NCI-H2171 treated with DMSO at 0.1 percent for 48 hours (cell line): ENCODE measurements at regions not wholly inside any gene's neighbourhood (a gene's known extent, or its start where the extent isn't known, plus 50 kb on each side); places are given as distances from the start of the nearest gene placed in this dataset.

Experiments
- DNase-seq: peaks from one replicate; lab custom pipeline; 2025; lab: John Stamatoyannopoulos, UW

DNA sequence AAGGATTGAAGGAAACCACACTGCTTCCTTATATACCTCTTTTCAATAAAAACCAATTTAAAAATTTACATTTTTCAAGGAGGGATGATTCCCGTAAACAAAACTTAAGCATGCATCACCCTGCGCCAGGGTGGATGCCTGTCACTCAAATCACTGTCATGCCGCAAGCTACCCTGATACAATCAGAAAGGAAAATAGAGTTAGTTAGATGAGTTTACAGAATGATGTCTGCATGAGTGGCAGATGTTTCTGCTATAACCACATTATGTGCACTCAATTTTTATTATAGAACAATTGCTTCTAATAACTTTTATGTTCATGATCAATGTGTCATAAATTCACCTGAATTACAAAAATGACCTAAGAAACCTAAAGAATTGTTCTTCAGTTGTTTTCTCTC lies 123.4 kb upstream of the ADGRL4 start:
- DNase-seq = no peak

DNA sequence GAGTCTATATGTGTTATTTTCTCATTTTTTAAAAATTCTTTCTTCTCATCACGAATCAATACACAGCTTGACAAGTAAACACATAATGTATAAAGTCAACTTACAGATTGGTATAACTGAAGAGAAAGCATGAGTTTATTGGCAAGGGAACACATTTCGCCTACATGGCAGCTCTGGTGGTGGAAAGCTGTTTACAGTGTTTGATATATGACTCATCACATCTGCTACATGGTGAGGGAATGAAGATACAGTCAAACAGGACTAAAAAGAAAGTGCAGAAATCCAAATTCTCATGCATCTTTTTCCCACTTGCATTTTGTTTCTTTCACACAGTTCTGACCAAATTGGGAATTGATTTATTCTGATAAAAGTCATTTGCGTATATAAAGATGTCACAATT lies 122.2 kb upstream of the ADGRL4 start:
- DNase-seq = no peak

GRCh38 chr1:79124756-79125155 lies 118.2 kb upstream of the ADGRL4 start:
- no peak for DNase-seq

GRCh38 chr1:79122521-79122920 lies 116.0 kb upstream of the ADGRL4 start:
- DNase-seq = no peak

DNA sequence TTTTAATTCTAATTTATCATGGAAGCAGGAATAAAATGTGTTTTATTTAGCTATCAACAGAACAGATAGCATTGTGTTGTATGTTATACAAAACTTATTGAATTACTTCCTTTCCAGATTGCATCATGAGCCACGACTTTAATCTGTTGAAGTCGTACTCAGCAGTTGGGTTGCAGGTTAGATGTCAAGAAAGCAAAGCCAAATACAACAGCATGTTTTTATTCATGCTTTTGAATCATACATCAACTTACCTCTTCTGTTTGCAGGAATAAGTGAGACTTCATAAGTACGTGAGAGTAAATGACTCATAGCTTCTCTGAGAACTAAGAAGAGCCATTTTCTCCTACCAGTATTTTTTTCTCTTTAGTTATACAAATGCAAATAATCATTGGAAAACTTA lies 110.8 kb upstream of the ADGRL4 start:
- no peak for DNase-seq

DNA sequence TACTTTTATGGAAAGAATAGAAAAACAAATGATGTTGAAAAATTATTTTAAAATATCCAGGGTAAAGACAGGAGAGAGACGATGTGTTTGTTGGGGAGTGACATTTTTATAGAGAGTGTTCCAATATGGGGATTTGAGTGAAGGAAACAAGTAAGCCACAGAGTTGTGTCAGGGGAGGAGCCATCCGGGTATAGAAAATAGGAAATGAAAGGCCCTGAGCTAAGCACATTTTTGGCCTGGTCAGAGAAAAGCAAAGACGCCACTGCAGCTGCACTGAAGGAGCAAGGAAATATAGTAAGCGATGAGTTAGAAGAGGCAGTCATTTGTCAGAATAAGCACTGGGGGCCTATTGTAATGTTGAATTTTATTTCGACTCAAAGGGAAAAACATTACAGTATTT lies 107.3 kb upstream of the ADGRL4 start:
- no peak for DNase-seq

DNA sequence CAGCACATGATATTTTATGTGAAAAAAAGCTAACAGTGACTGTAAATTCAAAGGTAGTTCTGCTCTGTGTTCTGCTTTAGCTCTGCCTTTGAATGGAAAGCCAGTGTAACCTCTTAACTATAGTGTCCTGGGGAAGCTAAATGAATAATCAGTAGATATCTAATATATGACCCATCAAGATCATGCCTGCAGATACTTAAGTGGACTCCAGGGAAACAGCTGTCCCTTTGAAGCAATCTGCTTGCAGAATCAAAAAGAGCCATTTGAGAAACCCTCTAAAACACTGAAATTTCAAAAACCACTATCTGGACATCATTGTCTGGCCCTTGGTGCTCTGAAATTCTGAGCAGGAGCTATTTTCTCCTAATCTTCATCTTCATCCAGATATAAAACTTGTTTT lies 104.2 kb upstream of the ADGRL4 start:
- DNase-seq = no peak

DNA sequence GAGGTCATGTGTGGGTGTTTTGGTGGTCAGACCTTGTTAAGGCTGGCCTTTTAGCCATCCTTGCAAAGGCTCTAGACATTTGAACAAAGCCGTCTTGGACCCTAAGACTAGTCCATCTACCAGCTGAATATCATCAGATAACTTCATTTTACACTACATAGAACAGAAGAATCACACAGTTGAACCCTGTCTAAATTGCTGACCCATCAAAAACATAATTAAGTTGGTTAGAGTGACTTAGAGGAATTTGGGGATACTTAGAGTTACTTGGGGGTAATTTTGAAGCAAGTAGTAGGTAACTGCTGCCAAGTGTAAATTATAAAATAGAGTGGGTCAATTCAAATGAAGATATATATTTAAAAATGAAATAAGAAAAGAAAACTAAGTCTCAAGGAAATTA lies 102.9 kb upstream of the ADGRL4 start:
- DNase-seq = no peak

- no peak for DNase-seq
These were observed 99.0 kb upstream of the ADGRL4 start for GRCh38 chr1:79105500-79105899.

GRCh38 chr1:79104617-79105016 lies 98.1 kb upstream of the ADGRL4 start:
- no peak for DNase-seq

GRCh38 chr1:79100385-79100784 lies 93.9 kb upstream of the ADGRL4 start:
- DNase-seq = no peak

GRCh38 chr1:79090985-79091384 lies 84.5 kb upstream of the ADGRL4 start:
- DNase-seq = no peak

DNA sequence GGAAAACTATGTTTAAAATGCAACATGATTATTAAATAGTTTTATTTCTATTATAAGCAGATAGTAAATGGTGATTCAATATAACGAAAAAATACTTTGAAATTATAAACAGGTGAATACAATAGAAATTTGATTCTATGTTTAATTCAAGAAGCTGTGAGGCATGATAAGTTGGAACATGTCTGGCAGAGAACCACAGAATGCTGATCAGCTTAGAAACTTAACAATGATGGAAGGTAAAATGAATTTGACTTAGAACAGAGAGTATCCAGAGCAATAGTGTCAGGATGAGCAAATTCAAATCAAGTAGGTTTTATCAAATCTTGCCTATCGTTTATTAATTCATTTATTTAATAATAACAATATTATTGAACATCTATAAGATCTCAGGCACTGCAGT lies 83.4 kb upstream of the ADGRL4 start:
- no peak for DNase-seq

DNA sequence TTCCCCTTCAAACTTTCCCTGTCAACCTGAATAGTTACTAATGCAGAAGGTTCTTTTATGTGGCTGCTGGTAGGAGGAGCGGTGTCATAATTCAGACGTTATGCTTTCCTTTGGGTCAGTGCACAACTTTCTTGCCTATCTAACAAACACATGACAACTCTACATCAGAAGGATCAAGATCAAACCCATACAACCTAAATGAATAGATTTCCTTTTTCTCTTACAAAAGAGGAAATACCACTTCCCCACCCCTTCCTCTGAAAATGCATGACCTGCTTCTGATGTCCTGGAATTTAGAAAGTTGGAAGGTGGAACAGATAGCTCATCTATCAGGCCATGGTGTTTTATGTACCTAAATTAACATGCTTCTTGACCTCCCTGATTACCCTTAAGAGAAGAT lies 75.7 kb upstream of the ADGRL4 start:
- no peak for DNase-seq

- no peak for DNase-seq
These were observed 73.2 kb upstream of the ADGRL4 start for GRCh38 chr1:79079770-79080169.

DNA sequence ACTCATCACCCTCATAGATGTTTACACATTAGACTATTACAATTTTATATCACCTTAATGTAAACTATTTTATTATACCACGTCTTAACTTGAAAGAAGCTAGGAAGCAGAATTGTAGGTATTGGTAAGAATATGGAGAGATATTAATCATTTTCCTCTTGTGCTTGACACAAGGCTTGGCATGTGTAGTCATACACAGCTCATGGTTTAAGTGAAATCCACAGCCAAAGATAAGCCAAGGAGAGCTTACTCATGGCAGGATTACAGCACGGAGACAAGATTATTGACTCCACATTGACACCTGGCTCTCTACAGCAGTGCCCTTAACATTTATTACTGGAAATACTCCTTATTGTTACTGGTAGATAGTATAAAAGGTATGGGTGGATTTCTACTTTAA lies 68.4 kb upstream of the ADGRL4 start:
- DNase-seq = no peak

DNA sequence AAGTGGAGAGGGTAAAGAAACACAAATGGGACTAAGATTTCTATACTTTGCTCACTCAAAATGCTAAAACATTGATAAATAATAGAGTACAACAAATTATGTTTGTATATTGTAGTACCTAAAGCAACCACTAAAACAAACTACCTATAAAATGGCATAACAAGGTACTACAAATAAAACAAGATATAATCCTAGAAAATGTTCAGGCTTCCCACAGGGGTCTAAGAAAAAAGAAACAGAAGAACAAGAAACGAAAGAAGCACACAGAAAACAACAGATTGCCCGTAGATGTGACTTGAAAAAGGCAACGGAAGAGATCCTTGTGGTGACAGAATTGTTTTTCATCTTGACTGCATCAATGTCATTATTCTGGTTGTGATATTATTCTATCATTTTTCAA lies 63.3 kb upstream of the ADGRL4 start:
- no peak for DNase-seq

DNA sequence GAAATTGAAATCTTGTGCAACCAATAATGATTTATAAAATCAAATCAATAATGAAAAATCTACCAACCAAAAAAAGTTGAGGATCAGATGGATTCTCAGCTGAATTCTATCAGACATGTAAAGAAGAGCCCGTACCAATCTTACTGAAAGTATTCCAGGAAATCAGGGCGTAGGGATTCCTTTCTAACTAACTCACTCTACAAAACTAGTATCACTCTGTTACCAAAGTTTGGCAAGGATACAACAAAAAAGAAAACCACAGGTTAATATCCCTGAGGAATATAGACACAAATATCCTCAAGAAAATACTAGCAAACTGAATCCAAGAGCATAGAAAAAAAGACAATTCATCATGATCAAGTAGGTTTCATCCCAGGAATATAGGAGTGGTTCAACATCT lies 52.8 kb upstream of the ADGRL4 start:
- DNase-seq = no peak
